ENCODE measurements at regions not wholly inside any gene's neighbourhood (a gene's known extent, or its start where the extent isn't known, plus 50 kb on each side); places are given as distances from the start of the nearest gene placed in this dataset.

DNA sequence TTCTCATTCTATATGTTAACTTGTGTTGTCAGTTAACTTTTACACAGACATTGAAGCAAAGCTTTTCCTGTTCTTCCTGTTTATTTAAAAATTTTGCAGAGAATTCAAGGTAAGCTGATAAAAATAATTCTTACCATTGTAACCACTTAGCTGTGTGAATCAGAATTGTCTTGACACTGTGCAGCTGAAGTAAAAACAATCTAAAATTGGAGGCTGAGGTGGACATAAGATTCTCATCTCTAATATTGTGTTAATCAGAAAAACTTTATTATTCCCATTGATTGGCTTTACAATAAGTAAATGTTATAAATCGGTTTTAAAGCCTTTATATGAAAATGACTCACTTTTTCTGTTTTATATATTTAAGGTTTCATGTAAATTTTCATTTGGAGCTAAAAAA is 240.3 kb upstream of the PLEKHG7 start:
- DNase-seq, result no peak

DNA sequence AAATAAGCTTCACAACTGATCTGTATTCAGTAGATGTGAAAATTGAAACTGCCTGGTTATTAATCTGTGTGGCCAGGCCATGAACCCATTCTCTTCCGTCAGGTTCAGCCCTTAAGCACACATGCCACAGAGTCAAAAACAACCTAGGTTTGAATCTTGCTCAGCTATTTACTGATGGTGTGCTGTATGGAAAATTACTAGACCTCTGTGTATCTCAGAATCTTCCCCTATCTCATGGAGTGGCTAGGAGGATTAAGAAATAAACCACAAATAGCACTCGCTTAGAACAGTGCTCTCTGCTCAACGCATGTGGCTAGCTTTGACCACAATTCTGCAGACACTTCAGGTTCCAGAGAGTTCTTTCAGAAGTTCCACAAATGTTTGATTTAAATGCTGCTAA is 240.7 kb upstream of the PLEKHG7 start:
- no peak for DNase-seq

DNA sequence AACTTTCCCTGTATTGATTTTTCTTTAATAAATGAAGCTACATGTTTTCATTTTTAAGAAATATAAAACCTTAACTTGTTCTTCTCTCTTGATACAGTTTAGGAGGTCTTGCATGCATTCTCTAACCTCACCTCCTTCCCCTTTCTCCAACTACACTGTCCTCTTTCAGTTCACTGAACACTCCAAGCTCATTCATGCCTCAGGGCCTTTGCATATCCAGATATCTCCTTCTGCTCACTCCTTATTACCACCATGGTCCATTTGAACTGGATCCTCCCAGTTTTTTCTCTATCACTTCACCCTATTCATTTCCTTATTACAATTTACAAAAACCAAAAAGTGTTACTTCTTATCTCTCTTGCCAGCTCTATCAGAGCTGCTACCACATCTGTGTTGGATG is 242.9 kb upstream of the PLEKHG7 start:
- DNase-seq, result no peak

DNA sequence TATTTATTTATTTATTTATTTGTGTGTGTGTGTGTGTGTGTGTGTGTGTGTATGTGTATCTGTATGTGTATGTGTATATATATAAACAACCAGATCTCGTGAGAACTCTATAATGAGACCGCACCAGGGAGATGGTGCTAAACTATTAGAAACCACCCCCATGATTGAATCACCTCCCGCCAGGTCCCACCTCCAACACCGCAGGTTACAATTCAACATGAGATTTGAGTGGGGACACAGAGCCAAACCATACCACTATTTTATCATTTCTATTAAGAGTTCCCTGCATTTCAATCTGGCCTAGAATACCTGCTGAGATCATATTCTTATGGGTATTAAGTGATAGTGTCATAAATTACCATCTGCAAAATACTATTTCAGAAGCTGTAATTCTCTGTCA is 243.8 kb upstream of the PLEKHG7 start:
- no peak for DNase-seq

DNA sequence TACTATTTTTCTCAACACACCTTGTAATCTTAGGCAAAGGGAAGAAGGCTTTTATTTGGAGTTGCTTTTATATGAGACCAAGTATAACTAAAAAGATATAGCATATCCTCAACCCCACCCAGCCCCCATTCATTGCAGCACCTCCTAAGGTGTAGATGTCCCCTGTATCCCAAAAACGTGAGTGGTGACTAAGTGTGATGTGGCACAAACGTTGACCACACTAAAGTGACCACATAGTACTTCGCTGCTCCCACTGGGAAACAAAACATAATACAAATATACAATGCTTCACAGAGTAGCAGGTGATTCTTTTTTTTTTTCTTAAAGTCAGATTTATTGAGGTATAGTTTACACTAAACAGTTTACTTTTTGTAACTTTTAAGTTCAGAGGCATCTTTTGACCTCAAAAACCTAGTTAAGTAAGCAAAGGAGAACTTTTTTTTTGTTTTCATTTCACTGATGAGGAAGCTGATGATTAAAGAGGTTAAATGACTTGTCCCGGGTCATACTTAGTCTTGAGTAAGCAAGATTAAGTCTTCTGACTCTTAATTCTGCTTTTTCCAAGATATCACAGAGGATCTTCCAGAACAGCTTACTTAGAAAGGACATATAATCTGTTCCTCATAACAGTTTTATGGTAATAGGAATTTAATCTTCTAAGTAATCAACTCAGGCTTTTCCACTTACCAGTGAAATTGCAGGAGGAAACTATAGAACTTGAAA is 245.2 kb upstream of the PLEKHG7 start:
- DNase-seq, result no peak

DNA sequence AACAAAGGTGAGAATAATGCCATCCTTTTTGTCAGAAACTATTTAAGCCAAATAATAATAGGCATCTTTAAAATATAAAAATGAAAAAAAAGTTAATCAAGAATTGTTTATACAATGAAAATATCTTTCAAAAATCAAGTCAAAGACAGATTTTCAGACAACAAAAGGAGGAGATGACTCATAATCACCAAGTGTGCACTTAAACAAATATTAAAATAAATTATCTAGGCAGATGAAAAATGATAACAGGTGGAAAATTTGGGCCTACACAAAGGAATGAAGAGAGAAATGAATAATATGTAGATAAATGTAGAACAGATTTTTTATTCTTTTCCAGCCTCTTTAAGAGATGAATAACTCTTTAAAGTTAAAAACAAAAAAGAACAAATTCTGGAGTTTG is 250.0 kb upstream of the PLEKHG7 start:
- DNase-seq, result no peak

DNA sequence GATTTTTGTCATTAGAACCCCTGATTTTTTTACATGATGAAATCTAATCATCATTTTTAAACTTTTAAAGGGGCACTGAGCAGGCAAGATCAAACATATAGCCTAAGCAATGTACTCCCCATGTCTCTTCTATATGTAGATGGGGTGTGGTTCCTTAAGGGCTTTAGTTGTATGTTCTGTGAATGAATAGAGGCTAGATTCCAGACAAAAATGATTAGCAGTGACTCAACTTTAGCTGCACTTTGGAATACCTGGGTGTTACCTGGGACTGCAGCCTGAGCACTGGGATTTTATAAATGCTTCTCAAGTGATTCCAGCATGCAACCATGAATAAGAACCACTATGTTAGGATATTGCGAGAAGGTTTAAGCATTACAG is 256.7 kb upstream of the PLEKHG7 start:
- DNase-seq, result no peak

DNA sequence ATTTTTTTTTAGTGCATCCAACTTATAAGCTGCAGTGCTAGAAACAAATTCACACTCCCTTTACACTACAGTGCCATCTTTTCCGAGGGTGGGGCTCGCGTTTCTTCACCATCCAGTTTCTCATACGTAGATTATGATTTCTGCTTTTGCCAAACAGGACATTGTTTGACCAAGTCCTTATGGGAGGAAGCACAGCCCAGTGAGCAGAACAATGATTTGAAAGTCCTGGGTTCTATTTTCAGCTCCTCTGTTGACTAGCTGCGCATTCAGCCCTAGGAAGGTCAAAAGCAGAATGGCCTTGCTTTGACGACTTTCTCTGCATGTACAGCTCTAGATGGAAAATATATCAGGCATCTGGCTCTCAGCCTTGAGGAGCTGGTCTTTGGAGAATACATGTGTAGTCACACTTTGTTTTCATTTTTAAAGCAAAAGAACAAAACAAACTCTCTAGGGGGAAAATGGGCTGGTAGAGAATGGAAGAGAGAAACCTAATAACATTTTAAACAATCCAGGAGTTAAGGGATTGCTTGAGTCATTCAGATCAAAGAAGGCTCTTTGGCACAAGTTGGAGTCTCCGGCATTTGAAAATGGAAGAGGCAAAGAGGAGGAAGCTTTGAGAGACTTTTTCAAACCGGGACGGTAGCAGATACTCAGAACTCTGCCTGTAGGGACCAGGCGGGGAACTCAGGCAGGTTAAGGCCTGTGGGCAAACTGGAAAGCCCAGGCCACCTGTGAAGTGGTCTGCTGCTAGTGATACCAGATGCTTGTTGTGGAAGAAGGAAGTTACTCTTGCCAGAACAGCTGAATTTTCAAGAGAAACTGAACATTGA is 257.3 kb upstream of the PLEKHG7 start:
- no peak for DNase-seq

DNA sequence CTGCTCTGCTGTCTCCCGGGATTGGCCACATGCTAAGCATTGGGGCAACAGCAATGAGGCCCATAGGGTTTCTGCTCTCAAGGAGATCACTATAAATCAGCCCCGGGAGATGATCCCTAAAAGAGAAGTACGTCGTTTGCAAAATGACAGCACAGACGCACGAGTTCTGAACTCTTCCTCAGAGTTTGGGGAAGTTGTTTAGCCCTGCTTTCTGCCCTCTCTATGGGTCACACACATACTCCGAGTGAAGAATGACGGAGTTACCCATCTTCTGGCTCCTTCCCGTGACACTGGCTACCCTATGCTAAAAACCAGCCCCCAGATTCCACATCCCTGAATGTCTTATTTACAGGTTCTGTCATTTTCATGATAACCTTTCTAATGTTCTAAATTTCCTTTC is 258.0 kb upstream of the PLEKHG7 start:
- DNase-seq, result no peak

DNA sequence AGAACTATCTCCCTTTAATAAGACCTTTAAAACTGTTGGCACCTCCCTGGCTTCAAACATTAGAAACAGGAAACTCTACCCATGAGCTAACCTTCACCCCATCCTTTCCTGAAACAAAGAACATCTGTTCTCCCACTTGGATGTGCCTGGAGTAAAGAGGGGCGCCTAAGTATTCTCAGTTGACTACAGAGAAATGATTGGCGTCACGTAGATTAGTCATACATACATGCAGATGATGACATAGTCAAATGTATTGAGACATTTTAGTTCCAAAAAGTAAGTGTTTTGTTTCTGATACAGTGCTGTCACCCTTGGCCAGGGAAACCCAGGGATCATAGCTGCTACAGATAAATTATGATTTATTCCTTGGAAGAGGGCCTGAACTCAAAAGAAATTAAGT is 260.0 kb upstream of the PLEKHG7 start:
- no peak for DNase-seq

DNA sequence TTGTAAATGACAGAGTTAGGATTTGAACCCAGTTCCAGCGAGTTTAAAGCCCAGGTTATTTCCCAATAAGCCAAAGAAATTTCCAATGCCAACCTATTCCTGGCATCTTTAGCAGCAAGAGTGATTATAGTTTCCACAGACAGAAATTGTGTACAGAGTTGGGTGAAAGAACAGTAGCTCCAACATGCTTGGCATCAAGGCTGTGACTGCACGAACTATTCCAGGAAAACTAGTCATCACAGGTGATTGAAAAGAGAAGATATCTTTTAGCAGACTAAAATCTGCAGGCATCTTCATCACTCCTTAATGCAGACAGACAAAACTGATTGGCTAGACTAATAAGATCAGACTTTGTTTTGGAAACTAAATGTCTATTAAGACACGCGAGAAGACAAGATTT is 262.7 kb upstream of the PLEKHG7 start:
- DNase-seq, result no peak

DNA sequence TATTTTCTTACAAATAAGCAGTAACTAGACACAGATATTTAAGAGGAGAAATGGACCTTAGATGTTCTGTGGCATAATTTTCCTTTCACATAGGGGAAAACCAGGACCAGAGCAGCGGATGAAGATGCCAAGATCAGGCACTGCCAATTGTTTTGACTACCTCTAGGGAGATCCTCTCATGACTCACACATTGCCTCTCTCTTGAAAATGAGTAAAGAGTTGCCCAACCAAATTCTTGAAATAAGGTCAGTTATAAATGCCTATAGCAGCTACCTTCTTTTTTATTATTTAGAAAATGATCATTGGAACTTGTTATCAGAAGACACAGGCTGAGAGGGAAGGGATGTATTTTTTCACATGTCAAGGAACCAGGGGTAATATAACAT is 263.4 kb upstream of the PLEKHG7 start:
- DNase-seq, result no peak

DNA sequence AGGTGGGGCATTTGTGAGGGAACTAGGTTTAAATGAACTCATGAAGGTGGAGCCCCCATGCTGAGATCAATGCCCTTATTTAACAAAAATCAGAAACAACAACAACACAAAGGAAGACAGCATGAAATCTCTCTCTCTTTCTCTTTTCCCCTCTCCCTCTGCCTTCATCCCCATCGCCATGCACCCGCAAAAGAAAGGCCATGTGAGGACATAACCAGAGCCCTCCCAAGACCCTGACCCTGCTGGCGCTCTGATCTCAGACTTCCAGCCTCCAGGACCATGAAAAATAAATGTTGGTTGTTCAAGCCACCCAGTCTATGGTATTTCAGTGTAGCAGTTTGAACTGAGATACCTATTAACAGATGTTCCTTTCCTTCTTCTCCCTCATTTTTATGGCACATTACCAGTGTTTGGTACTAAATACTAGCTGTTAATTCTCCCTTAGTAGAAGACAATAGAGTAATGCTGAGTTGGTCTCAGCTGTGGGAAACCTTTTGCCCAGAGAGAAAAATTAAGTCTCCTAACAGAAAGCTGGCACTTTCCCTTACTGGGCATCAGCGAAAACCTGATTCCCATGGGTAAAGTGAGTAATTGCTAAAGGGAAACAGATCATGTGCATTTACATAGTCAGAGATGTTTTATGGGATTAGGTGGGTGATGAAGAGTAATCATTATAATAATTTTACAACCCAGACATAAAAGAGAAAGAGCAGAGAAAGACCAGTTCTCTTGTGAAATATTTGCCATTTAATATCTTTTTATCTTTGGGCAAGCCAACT is 264.0 kb upstream of the PLEKHG7 start:
- DNase-seq, result no peak

DNA sequence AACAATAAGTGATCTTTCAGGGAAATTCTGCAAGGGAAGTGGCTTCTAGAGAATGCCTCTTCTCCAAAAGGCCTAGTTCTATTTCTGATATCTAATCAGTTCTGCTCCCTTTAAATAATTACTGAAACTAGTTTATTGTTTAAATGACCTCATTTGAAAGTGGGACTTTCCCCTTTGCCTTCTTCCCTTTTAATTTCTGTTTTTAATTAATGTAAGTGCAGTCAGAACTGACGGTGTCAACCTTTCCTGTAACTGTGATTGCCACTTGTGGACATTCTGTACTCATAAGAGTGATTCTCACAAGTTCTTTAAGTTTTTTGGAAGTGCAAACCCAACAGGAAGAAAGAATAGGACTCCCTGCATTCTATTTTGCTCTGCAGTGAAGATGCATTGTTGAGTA is 265.3 kb upstream of the PLEKHG7 start:
- no peak for DNase-seq

DNA sequence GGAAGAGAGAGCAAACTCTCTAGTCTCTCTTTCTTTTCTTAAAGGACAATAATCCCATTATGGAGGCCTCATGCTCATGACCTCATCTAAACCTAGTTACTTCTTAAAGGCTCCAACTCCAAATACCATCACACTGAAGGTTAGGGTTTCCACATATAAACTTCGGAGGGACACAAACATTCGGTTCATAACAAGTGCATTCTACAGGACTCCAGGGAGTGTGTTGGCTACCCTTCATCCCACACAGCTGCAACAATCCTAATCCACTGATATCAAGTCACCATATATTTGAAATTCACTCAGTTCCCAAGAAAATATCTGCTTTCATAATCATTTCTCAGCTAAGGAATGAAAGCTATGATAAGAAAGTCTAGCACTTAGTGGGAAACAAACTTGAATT is 265.9 kb upstream of the PLEKHG7 start:
- DNase-seq, result no peak

DNA sequence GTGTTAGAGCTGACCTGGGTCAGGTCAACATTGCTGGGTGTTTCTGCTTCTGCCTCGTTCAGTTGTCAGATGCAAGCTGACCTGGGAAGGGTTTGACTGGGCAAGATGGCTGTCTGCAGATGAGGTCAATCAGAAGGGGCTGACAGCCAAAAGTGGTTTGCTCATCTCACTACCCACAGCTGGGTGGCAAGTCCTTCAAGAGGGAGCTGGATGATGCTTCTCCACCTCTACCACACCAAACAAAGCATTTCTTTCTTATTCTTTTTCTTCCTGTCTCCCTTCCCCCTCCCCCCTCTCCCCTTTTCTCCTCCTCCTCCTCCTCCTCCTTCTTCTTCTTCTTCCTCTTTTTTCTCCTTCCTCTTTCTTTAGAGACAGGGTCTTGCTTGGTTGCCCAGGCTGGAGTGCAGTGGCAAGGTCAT is 268.2 kb upstream of the PLEKHG7 start:
- no peak for DNase-seq

DNA sequence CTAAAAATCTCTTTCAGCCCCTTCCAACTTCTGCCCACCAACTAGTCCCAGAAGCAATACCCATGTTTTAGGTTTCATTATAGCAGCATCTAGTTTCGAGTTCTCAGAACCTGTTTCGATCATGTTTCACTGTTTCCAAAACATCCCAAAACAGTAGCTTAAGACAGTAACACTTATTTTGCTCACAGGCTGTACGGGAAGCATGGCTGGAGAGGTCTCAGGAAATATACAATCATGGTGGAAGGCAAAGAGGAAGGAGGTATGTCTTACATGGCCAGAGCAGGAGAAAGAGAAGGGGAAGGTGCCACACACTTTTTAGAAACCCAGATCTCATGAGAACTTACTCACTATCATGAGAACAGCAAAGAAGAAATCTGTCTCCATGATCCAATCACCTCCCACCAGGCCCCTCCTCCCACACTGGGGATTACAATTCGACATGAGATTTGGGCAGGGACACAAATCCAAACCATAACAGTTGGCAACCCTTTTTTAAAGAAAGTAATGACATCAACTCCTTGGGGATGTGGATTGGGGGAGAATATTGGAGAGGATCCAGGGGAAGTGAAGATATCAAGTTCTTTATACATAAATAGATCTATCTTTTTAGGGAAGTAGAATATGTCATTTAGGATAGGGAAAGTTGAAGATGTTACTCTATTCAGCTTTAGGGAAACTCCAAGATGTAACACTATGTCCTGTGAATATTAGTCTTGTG is 269.9 kb upstream of the PLEKHG7 start:
- no peak for DNase-seq

DNA sequence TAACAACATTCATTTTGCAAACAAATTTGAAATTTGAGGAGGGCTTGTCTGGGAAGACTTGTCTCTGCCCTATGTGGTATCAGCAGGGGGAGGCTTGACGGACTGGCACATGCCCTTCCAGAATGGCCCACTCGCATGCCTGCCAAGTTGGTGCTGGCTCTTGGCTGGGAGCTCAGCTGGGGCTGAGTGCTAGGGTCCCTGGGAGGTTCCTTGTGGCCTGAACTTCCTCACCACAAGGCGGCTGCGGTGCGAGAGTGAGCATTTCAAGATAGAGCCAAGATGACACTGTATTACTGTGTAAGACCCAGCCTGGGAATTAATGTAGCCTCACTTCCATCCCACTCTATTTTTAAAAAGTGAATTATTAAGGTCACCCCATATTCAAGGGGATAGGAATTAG is 271.6 kb upstream of the PLEKHG7 start:
- DNase-seq, result no peak

DNA sequence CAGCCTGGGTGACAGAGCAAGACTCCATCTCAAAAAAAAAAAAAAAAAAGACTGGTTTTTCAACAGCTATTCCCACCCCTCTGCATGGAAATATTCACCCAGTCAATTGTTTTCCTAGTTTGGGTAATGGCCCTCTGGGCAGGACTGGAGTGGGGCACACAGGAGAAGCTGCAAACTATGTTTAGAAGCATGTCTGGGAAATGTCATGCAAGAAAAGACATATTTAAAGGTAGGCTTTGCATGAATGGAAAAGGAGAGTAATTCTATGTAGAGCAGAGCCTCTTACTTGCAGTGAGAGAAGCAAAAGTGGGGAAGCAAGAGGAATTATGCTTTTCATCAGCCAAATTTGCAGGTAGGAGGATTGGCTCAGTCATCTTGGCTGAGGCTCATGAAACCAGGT is 276.5 kb upstream of the PLEKHG7 start:
- no peak for DNase-seq

DNA sequence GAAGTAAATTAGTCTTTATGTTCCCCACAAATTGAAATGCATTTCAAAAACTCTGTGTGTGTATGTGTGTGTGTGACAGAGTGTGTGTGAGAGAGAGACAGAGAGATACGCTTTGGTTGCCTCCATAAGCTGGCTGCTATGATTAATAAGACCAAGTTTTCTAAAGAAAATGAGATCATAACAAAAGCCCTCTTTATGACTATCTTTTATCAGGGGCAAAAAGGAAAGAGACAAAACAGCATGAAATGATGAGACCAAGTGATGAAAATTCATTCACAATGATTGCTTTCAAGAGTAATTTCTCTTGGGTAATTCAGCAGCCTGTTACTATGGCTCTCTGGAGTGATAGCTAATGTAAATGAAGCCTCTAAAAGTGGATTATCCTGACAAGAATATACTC is 277.6 kb upstream of the PLEKHG7 start:
- DNase-seq, result no peak

DNA sequence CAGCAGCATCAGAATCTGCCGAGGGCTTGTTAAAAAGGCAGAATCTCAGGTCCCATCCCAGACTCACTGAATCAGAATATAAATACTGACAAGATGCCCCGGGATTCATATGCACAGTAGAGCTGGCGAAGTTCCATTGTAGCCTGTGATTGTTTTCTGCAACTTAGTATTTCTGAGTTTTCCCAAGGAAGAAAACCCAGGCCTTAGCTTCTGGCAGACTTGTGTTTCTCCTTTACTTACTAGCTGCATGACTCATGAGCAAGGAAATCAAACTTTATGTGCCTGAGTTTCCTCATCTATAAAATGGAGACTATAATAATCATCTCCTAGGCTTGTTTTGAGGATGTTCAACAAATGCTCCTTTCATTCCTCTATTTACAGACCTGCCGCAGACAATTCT is 278.5 kb upstream of the PLEKHG7 start:
- DNase-seq, result no peak

DNA sequence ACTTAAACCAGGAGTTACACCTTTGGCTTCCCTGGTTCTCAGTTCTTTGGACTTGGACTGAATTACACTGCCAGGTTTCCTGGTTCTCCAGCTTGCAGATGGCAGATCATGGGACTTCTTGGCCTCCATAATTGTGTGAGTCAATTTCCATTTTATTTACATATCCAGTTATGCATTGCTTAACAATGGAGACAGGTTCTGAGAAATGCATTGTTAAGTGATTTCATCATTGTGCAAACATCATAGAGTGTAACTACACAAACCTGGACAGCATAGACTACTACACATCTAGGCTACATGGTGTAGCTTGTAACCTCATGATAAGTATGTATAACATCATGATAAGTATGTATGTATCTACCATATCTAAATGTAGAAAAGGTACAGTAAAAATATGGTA is 276.1 kb upstream of the BTG1 start:
- DNase-seq, result no peak

DNA sequence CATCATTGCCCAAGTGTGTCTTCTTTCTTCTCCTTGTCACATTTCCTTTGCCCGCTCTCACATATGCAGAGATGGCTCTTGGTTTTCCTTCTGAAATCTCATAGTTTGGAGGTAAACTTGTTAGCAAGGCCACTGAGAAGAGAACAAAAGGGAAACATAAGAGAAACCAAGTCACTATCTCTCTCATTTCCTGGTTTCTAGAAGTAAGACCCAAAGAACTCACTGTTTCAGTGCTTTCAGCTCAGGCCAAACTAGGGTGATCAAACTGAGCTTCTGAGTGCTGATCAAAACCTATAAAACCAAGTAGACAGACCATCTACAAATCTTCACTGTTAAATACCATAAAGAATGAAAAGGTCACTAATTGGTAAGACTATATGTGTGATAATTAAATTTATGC is 275.4 kb upstream of the BTG1 start:
- DNase-seq, result no peak
